VCaP (cell line): ENCODE measurements at regions not wholly inside any gene's neighbourhood (a gene's known extent, or its start where the extent isn't known, plus 50 kb on each side); places are given as distances from the start of the nearest gene placed in this dataset.

Experiments used
- H3K27ac ChIP-seq: fragments of 450-650 bp; 2 replicates; pipeline ENCODE4 v1.5.1; 2017
- CTCF ChIP-seq: fragments of 450-650 bp; conservative IDR thresholded peaks from 2 replicates; pipeline ENCODE4 v1.5.1; 2017; ENCODE audit warnings: mild to moderate bottlenecking, moderate library complexity

GRCh38 chrX:3468031-3468430, 121.6 kb upstream of the MXRA5 start:
- no peak for TF ChIP-seq CTCF
- no peak overlapping the region for H3K27ac ChIP-seq

DNA sequence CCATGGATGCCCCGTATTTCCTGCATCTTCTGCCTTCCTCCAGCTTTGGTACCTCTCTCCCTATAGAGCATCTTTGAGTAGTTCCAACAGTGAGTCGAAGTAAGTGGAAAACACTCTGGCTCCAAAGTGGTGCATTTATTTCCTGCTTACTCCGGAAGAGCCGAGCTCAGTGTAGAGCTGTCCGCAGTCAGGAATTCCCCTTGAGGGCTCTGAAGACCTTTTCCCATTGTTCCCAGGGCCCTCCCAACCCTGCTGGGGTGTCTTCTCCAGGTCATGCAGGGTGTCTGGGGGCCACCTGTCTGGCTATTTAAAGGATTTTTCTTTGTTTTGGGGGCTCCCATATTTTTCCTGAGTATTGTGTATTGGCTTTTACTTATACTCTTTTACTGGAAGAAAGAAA, 118.6 kb upstream of the MXRA5 start:
- TF ChIP-seq CTCF: no peak
- H3K27ac ChIP-seq: no peak overlapping the region

DNA sequence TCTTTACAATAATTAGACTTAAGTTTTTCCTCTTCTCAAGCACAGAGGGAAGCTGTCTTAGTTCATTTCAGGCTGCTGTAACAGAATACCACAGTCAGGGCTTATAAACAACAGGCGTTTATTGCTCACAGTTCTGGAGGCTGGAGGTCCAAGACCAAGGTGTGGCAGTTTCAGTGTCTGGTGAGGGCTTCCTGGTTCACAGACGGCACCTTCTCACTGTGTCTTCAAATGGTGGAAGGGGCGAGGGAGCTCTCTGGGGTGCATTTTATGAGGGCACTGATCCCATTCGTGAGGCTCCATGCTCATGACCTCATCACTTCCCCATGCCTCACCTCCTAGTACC, 115.7 kb upstream of the MXRA5 start:
- H3K27ac ChIP-seq: no peak overlapping the region
- no peak for TF ChIP-seq CTCF

GRCh38 chrX:3461397-3462165, 115.1 kb upstream of the MXRA5 start:
- H3K27ac ChIP-seq: no peak overlapping the region
- TF ChIP-seq CTCF: no peak

- TF ChIP-seq CTCF: no peak
- H3K27ac ChIP-seq: no peak overlapping the region
These were observed 109.3 kb upstream of the MXRA5 start for GRCh38 chrX:3455796-3456195.

- TF ChIP-seq CTCF: no peak
- no peak overlapping the region for H3K27ac ChIP-seq
These were observed 105.1 kb upstream of the MXRA5 start for GRCh38 chrX:3451571-3451970.

DNA sequence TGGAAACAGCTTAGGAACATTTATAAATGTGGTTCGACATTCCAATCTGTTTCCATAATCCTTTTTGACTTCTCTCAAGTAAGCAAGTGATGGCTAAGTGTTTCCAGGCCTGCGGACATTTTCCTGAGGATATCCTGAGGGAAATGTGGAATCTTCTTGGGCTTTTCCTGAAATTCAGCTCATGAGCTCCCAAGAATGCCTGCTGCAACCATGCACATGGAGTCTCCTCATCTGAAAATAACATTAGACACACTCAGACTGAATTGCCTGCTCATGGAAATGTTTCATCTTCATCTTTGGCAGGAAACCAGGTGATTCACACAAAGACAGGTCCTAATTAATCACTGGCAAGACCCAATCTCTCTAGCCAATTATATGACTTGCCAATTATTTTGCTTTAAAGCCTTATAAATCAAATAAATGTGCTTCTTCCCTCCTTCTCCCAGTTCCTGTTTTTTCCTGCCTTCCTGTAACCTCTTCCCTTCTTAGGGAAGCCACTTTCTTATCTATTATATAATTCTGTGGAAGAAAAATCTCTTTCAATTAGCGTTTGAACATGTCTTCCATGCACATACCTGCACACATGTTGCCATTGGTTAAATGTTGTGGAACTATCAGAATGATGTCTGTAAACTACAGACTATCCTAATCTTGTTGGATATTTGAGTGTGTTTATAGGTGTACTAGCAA, 104.6 kb upstream of the MXRA5 start:
- TF ChIP-seq CTCF: no peak
- H3K27ac ChIP-seq: no peak overlapping the region
